Upper lobe of left lung (tissue), 6 donors: ENCODE measurements at regions not wholly inside any gene's neighbourhood (a gene's known extent, or its start where the extent isn't known, plus 50 kb on each side); places are given as distances from the start of the nearest gene placed in this dataset.
"Not testable (repeated sequence)": the region's sequence is repeated elsewhere in the genome, so short reads cannot be mapped to it uniquely, and the experiment has no call there.

Experiments used
- ATAC-seq, 2 donors: fragments of 200-7000 bp; cut with Tn5 transposase; one replicate each; pipeline ENCODE4 v1.9.1; 2022; ENCODE audit warnings: mild to moderate bottlenecking in 2 of 2, moderate library complexity in 2 of 2; ENCODE audit not compliant: low FRiP score in 2 of 2
- DNase-seq, 2 donors: peaks; one replicate each; pipeline ENCODE4 v3.0.0-alpha.2; 2019 to 2020
- H3K27ac ChIP-seq, 4 donors: fragments of 200-600 bp; sonication (generic); one replicate each; pipeline ENCODE4 v1.5.1; 2016 to 2019
- H3K27me3 ChIP-seq, 4 donors: fragments of 200-600 bp; sonication (generic); one replicate each; pipeline ENCODE4 v1.5.1; 2017 to 2019
- H3K36me3 ChIP-seq, 4 donors: fragments of 200-600 bp; sonication (generic); one replicate each; pipeline ENCODE4 v1.5.1; 2016 to 2019
- H3K4me1 ChIP-seq, 4 donors: fragments of 200-600 bp; sonication (generic); one replicate each; pipeline ENCODE4 v1.5.1; 2018 to 2019
- H3K4me3 ChIP-seq, 4 donors: fragments of 200-600 bp; sonication (generic); one replicate each; pipeline ENCODE4 v1.5.1; 2017 to 2019; ENCODE audit warnings: mild to moderate bottlenecking in 2 of 4, moderate library complexity in 1 of 4
- H3K9me3 ChIP-seq, 4 donors: fragments of 200-600 bp; sonication (generic); one replicate each; pipeline ENCODE4 v1.5.1; 2018 to 2019
- CTCF ChIP-seq, 6 experiments: fragments of 450-650 bp in 4 of 6; fragments of 200-600 bp in 2 of 6; sonication (generic) in 2 of 6; IDR thresholded peaks; one replicate each; pipeline ENCODE4 v1.5.1; 2016 to 2019; ENCODE audit warnings: antibody characterized with exemption in 6 of 6
- EP300 ChIP-seq, 4 donors: sonication (generic); formaldehyde crosslinking; IDR thresholded peaks; one replicate each; pipeline ENCODE4 v1.5.1; 2017; ENCODE audit warnings: antibody characterized with exemption in 4 of 4, control low read depth in 2 of 4
- POLR2A ChIP-seq, 4 donors: fragments of 450-650 bp; IDR thresholded peaks; one replicate each; pipeline ENCODE4 v1.5.1; 2016 to 2017; ENCODE audit warnings: antibody characterized with exemption in 4 of 4, mild to moderate bottlenecking in 2 of 4
- POLR2AphosphoS5 ChIP-seq, 2 donors: sonication (generic); formaldehyde crosslinking; IDR thresholded peaks; one replicate each; pipeline ENCODE4 v1.5.1; 2017; ENCODE audit warnings: antibody characterized with exemption in 2 of 2
- WGBS, 2 donors: methylation state at CpG; one replicate each; pipeline ENCODE4 v1.1.5; 2017 to 2018; 5-methylcytosine and 5-hydroxymethylcytosine counted together
- donor health status: DM: no; HTN: no; CAD: no; lungs with moderate emphysema.
- donor health status: DM: no; HTN: yes; CAD: no; lungs with severe emphysema.

- no peaks in the 10 kb centered on the region for H3K36me3 ChIP-seq
- TF ChIP-seq POLR2AphosphoS5 (IDR thresholded peaks at IDR 0.05) (no peak), EP300 (IDR thresholded peaks at IDR 0.05) (no peak), CTCF (IDR thresholded peaks at IDR 0.05) (no peak), POLR2A (IDR thresholded peaks at IDR 0.05) (no peak)
- 93 to 95% methylated on average over 7 of the region's 7 CpGs for WGBS, 2 donors
- no peak overlapping the region for H3K4me3 ChIP-seq
- H3K9me3 ChIP-seq: no peaks in the 10 kb centered on the region
- ATAC-seq (no peak), DNase-seq (no peak)
- no peaks in the 10 kb centered on the region for H3K4me1 ChIP-seq
- no peaks in the 10 kb centered on the region for H3K27me3 ChIP-seq
- H3K27ac ChIP-seq: no peak overlapping the region
Observed at GRCh38 chr4:24368801-24369200, 215.6 kb downstream of the DHX15 start.

GRCh38 chr4:24364852-24365251 is 219.5 kb downstream of the DHX15 start:
- ATAC-seq (no peak), DNase-seq (no peak)
- Histone ChIP-seq H3K27me3 (no peaks in the 10 kb centered on the region), H3K4me3 (no peak overlapping the region), H3K36me3 (no peaks in the 10 kb centered on the region), H3K4me1 (no peaks in the 10 kb centered on the region), H3K27ac (no peak overlapping the region), H3K9me3 (no peaks in the 10 kb centered on the region)
- TF ChIP-seq POLR2AphosphoS5 (IDR thresholded peaks at IDR 0.05) (no peak), EP300 (IDR thresholded peaks at IDR 0.05) (no peak), CTCF (IDR thresholded peaks at IDR 0.05) (no peak), POLR2A (IDR thresholded peaks at IDR 0.05) (no peak)
- 90 to 92% methylated on average over 3 of the region's 3 CpGs for WGBS, 2 donors

GRCh38 chr4:24364249-24364648 is 220.1 kb downstream of the DHX15 start:
- Histone ChIP-seq H3K27ac (no peak overlapping the region), H3K4me1 (no peaks in the 10 kb centered on the region), H3K36me3 (no peaks in the 10 kb centered on the region), H3K9me3 (no peaks in the 10 kb centered on the region), H3K27me3 (no peaks in the 10 kb centered on the region), H3K4me3 (no peak overlapping the region)
- 83% methylated on average over 5 of the region's 5 CpGs for WGBS, 2 donors
- no peak for TF ChIP-seq EP300 (IDR thresholded peaks at IDR 0.05)
- no peak for ATAC-seq
- DNase-seq: no peak

GRCh38 chr4:24363751-24364150 is 220.6 kb downstream of the DHX15 start:
- DNase-seq (no peak), ATAC-seq (no peak)
- Histone ChIP-seq H3K9me3 (no peaks in the 10 kb centered on the region), H3K36me3 (no peaks in the 10 kb centered on the region), H3K4me1 (no peaks in the 10 kb centered on the region), H3K4me3 (no peak overlapping the region), H3K27ac (no peak overlapping the region), H3K27me3 (no peaks in the 10 kb centered on the region)
- WGBS, 2 donors: 77 to 80% methylated on average over 4 of the region's 4 CpGs
- TF ChIP-seq CTCF (IDR thresholded peaks at IDR 0.05) (no peak), EP300 (IDR thresholded peaks at IDR 0.05) (no peak), POLR2AphosphoS5 (IDR thresholded peaks at IDR 0.05) (no peak), POLR2A (IDR thresholded peaks at IDR 0.05) (no peak)

GRCh38 chr4:24352112-24352511 is 232.2 kb downstream of the DHX15 start:
- Histone ChIP-seq H3K4me1 (no peaks in the 10 kb centered on the region), H3K9me3 (no peaks in the 10 kb centered on the region), H3K27me3 (no peaks in the 10 kb centered on the region), H3K27ac (no peak overlapping the region), H3K4me3 (no peak overlapping the region), H3K36me3 (no peaks in the 10 kb centered on the region)
- TF ChIP-seq POLR2A (IDR thresholded peaks at IDR 0.05) (no peak), EP300 (IDR thresholded peaks at IDR 0.05) (no peak), CTCF (IDR thresholded peaks at IDR 0.05) (no peak), POLR2AphosphoS5 (IDR thresholded peaks at IDR 0.05) (no peak)
- no peak for DNase-seq
- ATAC-seq: no peak
- 86 to 87% methylated on average over 4 of the region's 4 CpGs for WGBS, 2 donors

- DNase-seq: peak in 1 of 2 donors; percentile 8
- H3K27ac ChIP-seq, H3K4me3 ChIP-seq, H3K4me1 ChIP-seq, H3K27me3 ChIP-seq, H3K9me3 ChIP-seq, ATAC-seq, H3K36me3 ChIP-seq: not testable (repeated sequence)
- 89 to 90% methylated on average over 13 to 15 of the region's 15 CpGs for WGBS, 2 donors
Observed at GRCh38 chr4:24349168-24349996, 235.0 kb downstream of the DHX15 start.
